Muscle layer of duodenum (tissue), 2 donors: ENCODE measurements at regions not wholly inside any gene's neighbourhood (a gene's known extent, or its start where the extent isn't known, plus 50 kb on each side); places are given as distances from the start of the nearest gene placed in this dataset.

Experiments used
- H3K27ac ChIP-seq: one replicate; pipeline ENCODE4 v1.7.0; 2013; ENCODE audit warnings: mild to moderate bottlenecking, low read length
- H3K27me3 ChIP-seq: one replicate; pipeline ENCODE4 v1.7.0; 2013; ENCODE audit warnings: low read depth, mild to moderate bottlenecking, control low read depth, low read length
- H3K36me3 ChIP-seq, 2 donors: one replicate each; pipeline ENCODE4 v1.7.0; 2013; ENCODE audit warnings: low read length in 2 of 2, control low read depth in 1 of 2, mild to moderate bottlenecking in 1 of 2; ENCODE audit not compliant: insufficient read depth in 2 of 2, control insufficient read depth in 1 of 2
- H3K4me1 ChIP-seq, 2 donors: one replicate each; pipeline ENCODE4 v1.7.0; 2013; ENCODE audit warnings: low read length in 2 of 2, mild to moderate bottlenecking in 2 of 2, control low read depth in 1 of 2, moderate library complexity in 1 of 2; ENCODE audit not compliant: insufficient read depth in 2 of 2, control insufficient read depth in 1 of 2
- H3K4me3 ChIP-seq, 2 donors: one replicate each; pipeline ENCODE4 v1.7.0; 2013; ENCODE audit warnings: low read length in 2 of 2, low read depth in 1 of 2, mild to moderate bottlenecking in 1 of 2
- H3K9me3 ChIP-seq, 2 donors: one replicate each; pipeline ENCODE4 v1.7.0; 2013; ENCODE audit warnings: low read length in 2 of 2, control low read depth in 1 of 2, mild to moderate bottlenecking in 1 of 2; ENCODE audit not compliant: control insufficient read depth in 1 of 2
- donor health status: healthy.

DNA sequence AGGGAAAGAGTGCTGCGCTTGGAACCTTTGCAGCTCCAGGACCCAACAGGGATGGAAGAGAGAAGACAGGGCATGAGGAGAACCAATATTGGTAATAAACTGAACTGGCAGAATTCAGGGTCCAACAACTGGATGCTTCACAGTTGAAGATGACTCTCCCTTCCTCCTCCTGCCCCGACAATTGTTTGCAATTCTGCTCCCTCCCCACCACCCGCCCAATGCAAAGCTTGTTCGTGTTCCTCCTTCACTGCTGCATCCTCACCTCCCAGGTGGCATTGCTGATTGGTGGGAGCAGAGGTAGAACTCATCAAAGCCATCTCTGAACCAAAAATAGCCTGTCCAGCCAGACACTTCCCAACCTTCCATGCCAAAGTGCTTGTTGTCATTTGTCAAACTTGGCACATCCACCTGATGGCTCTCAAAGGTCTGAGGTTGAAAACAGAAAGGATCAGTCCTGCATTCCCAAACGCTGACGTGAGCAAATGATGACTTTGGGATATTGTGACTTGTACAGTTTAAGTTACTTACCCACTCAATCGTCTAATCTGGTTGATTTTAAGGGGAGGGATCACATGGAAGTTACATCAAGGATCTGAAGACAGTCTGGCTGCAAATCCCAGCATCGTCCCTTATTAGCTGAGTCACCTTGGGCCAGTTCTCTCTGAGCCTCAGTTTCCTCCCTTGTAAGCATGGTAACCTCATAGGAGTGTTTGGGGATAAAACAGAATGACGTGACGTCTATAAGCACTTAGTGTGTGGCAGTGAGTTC, 242.6 kb upstream of the CRY1 start:
- Histone ChIP-seq H3K4me3 (no peak overlapping the region), H3K4me1 (no peaks in the 10 kb centered on the region), H3K36me3 (no peaks in the 10 kb centered on the region), H3K9me3 (no peaks in the 10 kb centered on the region), H3K27me3 (no peaks in the 10 kb centered on the region), H3K27ac (no peak overlapping the region)

- no peaks in the 10 kb centered on the region for H3K36me3 ChIP-seq
- no peak overlapping the region for H3K4me3 ChIP-seq
- H3K27me3 ChIP-seq, result no peaks in the 10 kb centered on the region
- no peak overlapping the region for H3K27ac ChIP-seq
- no peaks in the 10 kb centered on the region for H3K9me3 ChIP-seq
- no peaks in the 10 kb centered on the region for H3K4me1 ChIP-seq
These were observed 243.3 kb upstream of the CRY1 start for GRCh38 chr12:107336695-107337094.

DNA sequence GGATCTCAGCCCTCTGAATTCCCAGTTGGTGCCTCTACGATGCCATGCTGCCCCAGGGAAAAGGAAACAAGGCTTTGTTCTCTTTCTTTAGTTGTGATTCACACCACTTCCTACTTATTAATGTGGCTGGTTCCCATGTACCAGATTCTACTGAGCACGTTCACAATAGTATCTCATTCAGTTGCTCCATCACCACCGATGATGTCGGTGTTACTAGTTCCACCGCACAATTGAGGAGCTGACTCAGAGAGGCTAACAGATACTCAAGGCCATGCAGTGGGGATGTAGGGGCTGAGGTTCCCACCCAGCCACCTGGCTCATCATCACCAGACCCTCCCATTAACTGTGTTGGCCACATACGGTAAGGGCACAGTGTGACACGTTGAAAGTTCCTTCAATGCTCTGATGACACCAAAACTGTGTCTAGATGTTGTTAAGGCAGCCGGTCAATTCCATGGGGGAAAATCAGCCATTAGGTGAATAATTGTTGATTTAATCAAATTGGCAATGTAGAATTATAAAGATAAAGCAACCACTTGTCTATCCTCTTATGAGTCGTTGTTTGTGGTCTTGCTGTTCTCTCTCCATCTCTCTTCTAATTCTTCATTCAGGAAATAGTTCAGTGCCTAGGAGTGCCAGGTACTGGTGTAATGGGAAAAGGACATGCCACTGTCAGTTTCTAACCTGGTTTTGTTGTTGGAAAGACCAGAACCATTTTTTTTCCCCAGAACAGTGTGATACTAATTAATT, 244.2 kb upstream of the CRY1 start:
- H3K27ac ChIP-seq, result no peak overlapping the region
- H3K4me3 ChIP-seq, result no peak overlapping the region
- no peaks in the 10 kb centered on the region for H3K4me1 ChIP-seq
- no peaks in the 10 kb centered on the region for H3K36me3 ChIP-seq
- H3K9me3 ChIP-seq, result no peaks in the 10 kb centered on the region
- no peaks in the 10 kb centered on the region for H3K27me3 ChIP-seq

DNA sequence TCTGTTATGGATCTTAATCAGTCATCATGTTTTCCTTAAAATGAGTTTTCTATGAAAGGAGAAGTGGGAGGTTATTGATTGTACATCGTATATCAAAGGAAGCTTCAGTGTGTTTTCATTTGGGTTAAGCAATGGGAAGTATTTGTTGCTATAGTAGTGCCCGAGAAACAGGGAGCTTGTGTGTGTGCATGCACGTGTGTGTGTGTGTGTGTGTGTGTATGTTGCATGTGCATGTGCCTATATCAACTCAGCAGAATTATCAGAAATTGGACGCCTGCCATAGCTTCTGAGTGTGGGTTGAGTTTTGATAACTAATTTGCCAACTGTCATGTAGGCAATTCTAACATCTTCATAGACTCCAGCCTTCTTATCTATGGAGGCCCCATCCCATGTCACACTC, 246.1 kb upstream of the CRY1 start:
- H3K36me3 ChIP-seq, result no peaks in the 10 kb centered on the region
- no peaks in the 10 kb centered on the region for H3K9me3 ChIP-seq
- H3K27ac ChIP-seq, result no peak overlapping the region
- H3K4me1 ChIP-seq, result no peaks in the 10 kb centered on the region
- no peaks in the 10 kb centered on the region for H3K27me3 ChIP-seq
- H3K4me3 ChIP-seq, result no peak overlapping the region

DNA sequence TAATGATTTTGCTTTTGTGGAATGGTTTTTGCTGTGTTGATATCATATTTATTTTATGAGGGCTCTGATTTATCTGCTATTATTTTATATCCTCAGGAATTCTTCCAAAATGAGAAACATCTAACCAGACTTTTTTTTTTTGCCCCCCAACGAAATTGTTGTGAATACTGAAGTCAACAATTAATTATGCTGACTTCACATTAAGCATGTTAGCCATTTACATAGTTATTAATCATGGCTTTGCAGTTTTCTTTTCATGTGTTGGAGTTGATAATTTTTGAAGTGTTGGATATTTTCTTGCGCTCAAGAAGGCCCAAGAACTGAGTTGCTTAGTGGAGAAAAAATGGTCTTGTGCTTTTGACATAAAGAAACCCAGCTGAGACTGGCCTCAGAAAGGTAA, 246.6 kb upstream of the CRY1 start:
- no peaks in the 10 kb centered on the region for H3K36me3 ChIP-seq

DNA sequence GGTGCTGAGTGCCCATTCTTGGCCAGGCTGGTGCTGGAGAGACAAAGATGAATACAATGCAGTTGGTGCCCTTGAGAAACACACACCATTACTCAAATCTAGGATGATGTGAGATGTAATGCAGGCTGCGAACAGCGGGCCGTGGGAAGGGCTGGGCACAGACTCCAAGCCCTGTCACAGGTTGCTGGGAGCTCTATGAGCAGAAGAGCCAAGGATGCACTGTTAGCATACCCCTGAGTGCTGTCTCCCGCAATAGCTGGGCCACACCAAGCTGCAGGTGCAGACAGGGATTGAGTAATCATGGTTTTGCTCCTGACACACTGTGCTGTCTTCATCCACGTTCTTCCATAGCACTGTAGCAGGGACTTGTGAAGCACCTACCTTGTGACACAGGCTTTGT, 247.5 kb upstream of the CRY1 start:
- no peak overlapping the region for H3K4me3 ChIP-seq
- no peaks in the 10 kb centered on the region for H3K9me3 ChIP-seq
- no peak overlapping the region for H3K27ac ChIP-seq
- no peaks in the 10 kb centered on the region for H3K4me1 ChIP-seq
- H3K27me3 ChIP-seq, result no peaks in the 10 kb centered on the region
- H3K36me3 ChIP-seq, result no peaks in the 10 kb centered on the region

More for the DNA sequence above, 246.6 kb upstream of the CRY1 start:
- no peak overlapping the region for H3K4me3 ChIP-seq
- H3K27me3 ChIP-seq, result no peaks in the 10 kb centered on the region
- no peak overlapping the region for H3K27ac ChIP-seq
- no peaks in the 10 kb centered on the region for H3K9me3 ChIP-seq
- H3K4me1 ChIP-seq, result no peaks in the 10 kb centered on the region

GRCh38 chr12:107344035-107344808, 250.9 kb upstream of the CRY1 start:
- H3K9me3 ChIP-seq, result peaks cover 0 to 5% of the 10 kb centered on the region in 2 donors
- H3K4me3 ChIP-seq, result no peak overlapping the region
- H3K36me3 ChIP-seq, result no peaks in the 10 kb centered on the region
- no peaks in the 10 kb centered on the region for H3K27me3 ChIP-seq
- H3K27ac ChIP-seq, result no peak overlapping the region
- H3K4me1 ChIP-seq, result peaks cover 0 to 3% of the 10 kb centered on the region in 2 donors

GRCh38 chr12:107347261-107347660, 253.9 kb upstream of the CRY1 start:
- no peak overlapping the region for H3K27ac ChIP-seq
- no peaks in the 10 kb centered on the region for H3K36me3 ChIP-seq
- no peaks in the 10 kb centered on the region for H3K27me3 ChIP-seq
- H3K9me3 ChIP-seq, result peaks cover 0 to 5% of the 10 kb centered on the region in 2 donors
- H3K4me3 ChIP-seq, result no peak overlapping the region
- peaks cover 0 to 3% of the 10 kb centered on the region in 2 donors for H3K4me1 ChIP-seq

GRCh38 chr12:107349008-107349747, 255.8 kb upstream of the CRY1 start:
- Histone ChIP-seq H3K27ac (no peak overlapping the region), H3K27me3 (no peaks in the 10 kb centered on the region), H3K9me3 (peaks cover 0 to 5% of the 10 kb centered on the region in 2 donors), H3K4me3 (no peak overlapping the region), H3K4me1 (peaks cover 0 to 3% of the 10 kb centered on the region in 2 donors), H3K36me3 (no peaks in the 10 kb centered on the region)

DNA sequence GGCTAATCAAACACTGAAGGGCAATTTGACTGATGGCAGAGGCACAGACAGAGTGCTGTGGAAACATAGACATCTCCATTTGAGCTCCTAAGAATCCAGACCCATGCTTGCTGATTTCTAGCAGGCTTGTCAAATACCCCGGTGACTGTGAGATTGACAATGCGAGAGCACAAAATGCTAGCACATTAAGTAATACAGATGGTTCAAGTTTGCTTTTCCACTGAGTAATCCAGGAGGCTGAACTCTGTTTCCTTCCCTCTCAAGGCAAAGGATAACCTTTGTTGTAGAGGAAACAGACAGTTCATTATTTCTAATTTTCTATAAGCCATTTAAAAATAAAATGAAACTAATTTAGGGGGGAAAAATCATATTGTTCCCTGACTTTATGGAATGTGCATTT, 256.5 kb upstream of the CRY1 start:
- no peak overlapping the region for H3K27ac ChIP-seq
- H3K9me3 ChIP-seq, result peaks cover 0 to 5% of the 10 kb centered on the region in 2 donors
- H3K27me3 ChIP-seq, result no peaks in the 10 kb centered on the region
- H3K4me1 ChIP-seq, result peaks cover 0 to 3% of the 10 kb centered on the region in 2 donors
- no peak overlapping the region for H3K4me3 ChIP-seq
- H3K36me3 ChIP-seq, result no peaks in the 10 kb centered on the region

DNA sequence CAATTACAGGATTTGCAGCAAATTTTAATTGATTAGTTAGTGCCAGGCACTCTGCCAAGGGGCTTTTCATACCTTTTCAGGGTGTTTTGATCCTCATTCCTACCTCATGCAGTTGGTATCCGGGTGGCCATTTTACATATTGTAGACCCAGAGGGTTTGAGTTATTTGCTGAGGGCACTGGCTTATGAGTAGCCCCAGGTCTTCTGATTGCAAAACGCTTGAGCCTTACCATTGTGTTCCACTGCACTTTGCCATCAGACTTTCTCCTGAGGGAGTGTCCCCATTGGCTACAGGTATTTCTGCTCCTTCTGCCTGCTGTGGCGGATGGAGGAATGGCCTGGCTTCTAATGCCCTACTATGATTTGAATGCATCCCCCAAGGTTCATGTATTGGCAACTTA, 257.8 kb upstream of the CRY1 start:
- Histone ChIP-seq H3K27ac (no peak overlapping the region), H3K36me3 (no peaks in the 10 kb centered on the region), H3K4me3 (no peak overlapping the region), H3K9me3 (peaks cover 0 to 5% of the 10 kb centered on the region in 2 donors), H3K4me1 (peaks cover 0 to 3% of the 10 kb centered on the region in 2 donors), H3K27me3 (no peaks in the 10 kb centered on the region)
